ENCODE measurements at regions not wholly inside any gene's neighbourhood (a gene's known extent, or its start where the extent isn't known, plus 50 kb on each side); places are given as distances from the start of the nearest gene placed in this dataset.

GRCh38 chr18:39223283-39223682 is 1657.7 kb upstream of the CELF4 start:
- TF ChIP-seq EZH2 (IDR thresholded peaks at IDR 0.05; ENCODE audit: insufficient read depth, low read length) (no peak), CTCF (IDR thresholded peaks at IDR 0.05; ENCODE audit: insufficient read depth, low read depth, low read length) (no peak)
